Mesendoderm (in vitro differentiated cells): ENCODE measurements at regions not wholly inside any gene's neighbourhood (a gene's known extent, or its start where the extent isn't known, plus 50 kb on each side); places are given as distances from the start of the nearest gene placed in this dataset.
"Not testable (repeated sequence)": the region's sequence is repeated elsewhere in the genome, so short reads cannot be mapped to it uniquely, and the experiment has no call there.

Experiments
- DNase-seq: peaks from one replicate; pipeline ENCODE4 v3.0.0; 2013
- H2AK5ac ChIP-seq: 2 replicates; pipeline ENCODE4 v1.6.1; 2013; ENCODE audit warnings: low read length, inconsistent platforms
- H2BK120ac ChIP-seq: 2 replicates; pipeline ENCODE4 v1.6.1; 2013; ENCODE audit warnings: low read depth, mild to moderate bottlenecking, low read length, moderate library complexity, mixed read lengths
- H2BK15ac ChIP-seq: replicated peaks from 2 replicates; pipeline ENCODE4 v1.6.1; 2013; ENCODE audit warnings: low read depth, mild to moderate bottlenecking, moderate library complexity
- H2BK5ac ChIP-seq: 2 replicates; pipeline ENCODE4 v1.6.1; 2013; ENCODE audit warnings: low read length, inconsistent platforms
- H3K18ac ChIP-seq: 2 replicates; pipeline ENCODE4 v1.6.1; 2013; ENCODE audit warnings: mild to moderate bottlenecking, low read length, mixed read lengths
- H3K23ac ChIP-seq: one replicate; pipeline ENCODE4 v1.6.1; 2013; ENCODE audit warnings: low read length
- H3K27ac ChIP-seq: 2 replicates; pipeline ENCODE4 v1.5.1; 2013; ENCODE audit warnings: low read depth, mild to moderate bottlenecking, inconsistent platforms, low read length, moderate library complexity
- H3K27me3 ChIP-seq: 2 replicates; pipeline ENCODE4 v1.6.1; 2013; ENCODE audit warnings: low read length, control low read depth, mild to moderate bottlenecking, inconsistent platforms; ENCODE audit not compliant: insufficient read depth, poor library complexity
- H3K36me3 ChIP-seq: 2 replicates; pipeline ENCODE4 v1.6.1; 2013; ENCODE audit warnings: low read length, inconsistent platforms; ENCODE audit not compliant: control insufficient read depth, insufficient read depth
- H3K4ac ChIP-seq: one replicate; pipeline ENCODE4 v1.6.1; 2013; ENCODE audit warnings: low read depth, mild to moderate bottlenecking, low read length, moderate library complexity
- H3K4me1 ChIP-seq: 2 replicates; pipeline ENCODE4 v1.6.1; 2013; ENCODE audit warnings: low read depth, low read length, inconsistent platforms; ENCODE audit not compliant: control insufficient read depth
- H3K4me2 ChIP-seq: 2 replicates; pipeline ENCODE4 v1.6.1; 2013; ENCODE audit warnings: low read length
- H3K4me3 ChIP-seq: 2 replicates; pipeline ENCODE4 v1.5.1; 2013; ENCODE audit warnings: mild to moderate bottlenecking, low read length
- H3K56ac ChIP-seq: one replicate; pipeline ENCODE4 v1.6.1; 2013; ENCODE audit warnings: low read length
- H3K79me1 ChIP-seq: 2 replicates; pipeline ENCODE4 v1.6.1; 2013; ENCODE audit warnings: low read length, inconsistent platforms
- H3K79me2 ChIP-seq: 2 replicates; pipeline ENCODE4 v1.6.1; 2013; ENCODE audit warnings: mild to moderate bottlenecking, low read length; ENCODE audit not compliant: control insufficient read depth, insufficient read depth
- H3K9ac ChIP-seq: 2 replicates; pipeline ENCODE4 v1.6.1; 2013; ENCODE audit warnings: low read length, inconsistent platforms
- H4K5ac ChIP-seq: one replicate; pipeline ENCODE4 v1.6.1; 2013; ENCODE audit warnings: low read length
- H4K8ac ChIP-seq: one replicate; pipeline ENCODE4 v1.6.1; 2013; ENCODE audit warnings: low read depth, mild to moderate bottlenecking, control low read depth, low read length, moderate library complexity
- WGBS: extraction: QIAGEN DNeasy Blood & Tissue Kit; methylation state at CpG from one replicate; pipeline ENCODE4 v1.1.7; 2013; ENCODE audit warnings: low lambda C conversion rate, missing lambda C conversion rate; ENCODE audit not compliant: insufficient coverage; ENCODE audit errors: extremely low coverage; 5-methylcytosine and 5-hydroxymethylcytosine counted together

DNA sequence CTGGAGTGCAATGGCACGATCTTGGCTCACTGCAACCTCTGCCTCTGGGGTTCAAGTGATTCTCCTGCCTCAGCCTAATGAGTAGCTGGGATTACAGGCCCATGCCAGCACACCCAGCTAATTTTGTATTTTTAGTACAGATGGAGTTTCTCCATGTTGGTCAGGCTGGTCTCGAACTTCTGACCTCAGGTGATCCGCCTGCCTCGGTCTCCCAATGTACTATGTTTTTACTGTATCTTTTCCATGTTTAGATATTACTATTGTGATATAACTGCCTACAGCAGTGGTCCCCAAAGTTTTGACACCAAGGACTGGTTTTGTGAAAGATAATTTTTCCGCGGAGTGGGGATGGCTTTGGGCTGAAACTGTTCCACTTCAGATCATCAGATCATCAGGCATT, 187.0 kb upstream of the TPTE start:
- not testable (repeated sequence) for H3K9ac ChIP-seq
- WGBS, result no CpG with 5 or more reads among the region's 6 CpGs

DNA sequence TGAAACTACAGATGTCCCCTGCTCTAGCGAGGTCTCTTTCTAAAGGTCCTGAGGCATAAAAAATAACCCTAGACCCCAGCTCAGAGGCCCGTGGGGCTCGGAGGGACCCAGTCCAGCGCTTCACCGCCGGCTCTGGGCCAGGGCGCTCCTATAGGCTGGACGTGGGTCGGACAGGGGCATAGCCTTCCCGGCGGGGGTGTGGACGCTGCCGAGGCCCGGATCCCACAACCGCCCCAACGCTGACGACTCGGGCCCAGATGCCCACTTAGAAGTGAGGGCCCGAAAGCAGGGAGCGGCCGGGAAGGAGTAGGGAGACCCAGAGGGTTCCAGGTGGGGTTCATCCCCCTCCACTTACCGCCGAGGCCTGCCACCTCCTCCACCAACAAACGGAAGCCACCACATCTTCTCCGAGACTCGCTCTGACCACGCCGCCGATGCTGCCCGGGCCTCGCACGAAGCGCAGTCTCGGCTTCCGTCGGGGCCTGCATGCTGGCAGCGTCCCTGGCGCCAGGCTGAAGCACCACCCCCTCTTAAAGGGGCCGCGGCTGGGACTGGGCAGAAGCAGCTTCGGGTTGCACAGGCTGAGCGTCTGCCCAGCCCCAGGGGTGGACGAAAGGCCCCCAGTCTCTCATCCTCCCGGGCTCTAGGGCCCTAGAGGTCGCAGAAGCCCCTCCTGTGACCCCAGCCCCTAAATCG, 179.0 kb upstream of the TPTE start:
- H4K8ac ChIP-seq, H3K4me3 ChIP-seq, H3K36me3 ChIP-seq, H3K79me2 ChIP-seq, H2BK120ac ChIP-seq, H3K4ac ChIP-seq, H3K79me1 ChIP-seq, H2AK5ac ChIP-seq, H3K4me1 ChIP-seq, H3K18ac ChIP-seq, H3K9ac ChIP-seq, H4K5ac ChIP-seq, H2BK5ac ChIP-seq, H3K27ac ChIP-seq, DNase-seq, H3K4me2 ChIP-seq, H3K23ac ChIP-seq, H3K56ac ChIP-seq, H2BK15ac ChIP-seq, H3K27me3 ChIP-seq: not testable (repeated sequence)
- no CpG with 5 or more reads among the region's 46 CpGs for WGBS

More for the DNA sequence above, 187.0 kb upstream of the TPTE start:
- not testable (repeated sequence) for H3K4ac ChIP-seq, H3K36me3 ChIP-seq, H3K56ac ChIP-seq, H2BK5ac ChIP-seq, H3K27me3 ChIP-seq, H3K18ac ChIP-seq, H3K4me2 ChIP-seq, DNase-seq, H2BK120ac ChIP-seq, H2AK5ac ChIP-seq, H2BK15ac ChIP-seq, H3K4me3 ChIP-seq, H4K5ac ChIP-seq, H3K79me1 ChIP-seq, H4K8ac ChIP-seq, H3K23ac ChIP-seq, H3K79me2 ChIP-seq, H3K27ac ChIP-seq, H3K4me1 ChIP-seq

DNA sequence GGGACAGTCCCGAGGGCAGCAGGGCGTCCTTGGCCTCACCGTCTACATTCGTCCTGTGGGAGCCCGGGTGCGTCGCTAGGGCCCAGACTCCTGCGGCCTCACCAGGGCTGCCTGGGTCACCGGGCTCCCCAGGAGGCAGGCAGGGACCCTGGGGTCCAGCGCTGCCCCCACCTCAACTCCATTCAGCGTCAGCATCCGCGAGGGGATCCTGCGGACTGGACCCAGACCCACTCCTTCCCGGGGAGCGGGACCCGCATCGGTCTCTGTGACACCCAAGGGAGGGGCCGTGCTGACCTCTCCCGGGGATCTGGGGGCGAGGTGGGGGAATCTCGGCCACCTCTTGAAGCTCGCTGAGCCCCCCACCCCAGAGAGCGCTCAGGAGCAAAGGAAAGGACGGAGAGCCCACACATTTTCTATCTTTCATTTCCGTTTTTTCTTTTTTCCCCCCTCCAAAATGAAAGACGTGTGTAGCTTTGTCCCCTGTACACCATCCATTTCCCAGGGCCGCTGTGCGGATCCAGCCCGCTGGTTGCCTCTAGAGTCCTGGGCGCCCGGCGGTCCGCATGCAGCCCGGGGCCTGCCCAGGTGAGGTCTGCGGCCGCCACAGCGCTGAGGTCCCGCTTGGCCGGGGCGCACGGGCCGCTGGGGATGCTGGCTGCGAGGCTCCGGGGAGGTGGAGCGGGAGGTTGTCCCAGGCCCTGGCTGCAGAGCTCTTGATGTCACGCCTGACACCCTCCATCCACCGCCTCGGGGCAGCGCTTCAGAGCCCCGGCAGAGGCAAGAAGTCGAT, 178.0 kb upstream of the TPTE start:
- H4K5ac ChIP-seq, H2AK5ac ChIP-seq, H3K9ac ChIP-seq, H3K79me1 ChIP-seq, H2BK15ac ChIP-seq, H3K4me2 ChIP-seq, H3K79me2 ChIP-seq, H2BK5ac ChIP-seq, DNase-seq, H3K56ac ChIP-seq, H3K27ac ChIP-seq, H2BK120ac ChIP-seq, H3K36me3 ChIP-seq, H3K4ac ChIP-seq, H3K18ac ChIP-seq, H4K8ac ChIP-seq, H3K4me1 ChIP-seq, H3K4me3 ChIP-seq, H3K23ac ChIP-seq, H3K27me3 ChIP-seq: not testable (repeated sequence)
- no CpG with 5 or more reads among the region's 52 CpGs for WGBS

DNA sequence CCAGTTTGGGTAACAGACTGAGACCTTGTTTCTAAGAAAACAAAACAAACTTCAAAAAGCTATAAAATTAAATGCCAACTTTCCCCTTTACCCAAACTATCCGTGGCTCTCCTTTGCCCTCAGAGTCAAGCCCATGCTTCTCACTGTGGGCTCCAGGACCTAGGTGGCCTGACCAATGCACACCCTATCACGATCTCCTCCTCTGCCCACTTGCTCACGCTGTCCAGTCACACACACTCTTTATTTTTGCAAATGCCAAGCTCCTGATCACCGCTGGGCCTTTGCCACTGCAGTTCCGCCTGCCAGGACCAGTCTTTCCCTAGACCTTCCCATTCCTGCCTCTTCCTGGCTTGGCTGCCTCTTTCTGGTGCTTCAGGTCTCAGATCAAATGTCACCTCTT, 177.1 kb upstream of the TPTE start:
- H3K36me3 ChIP-seq, H3K27ac ChIP-seq, H3K9ac ChIP-seq, H2BK120ac ChIP-seq, H3K4me2 ChIP-seq, DNase-seq, H3K56ac ChIP-seq, H2BK5ac ChIP-seq, H4K5ac ChIP-seq, H2BK15ac ChIP-seq, H3K79me1 ChIP-seq, H4K8ac ChIP-seq, H2AK5ac ChIP-seq, H3K27me3 ChIP-seq, H3K4me1 ChIP-seq, H3K79me2 ChIP-seq, H3K18ac ChIP-seq, H3K4ac ChIP-seq, H3K23ac ChIP-seq: not testable (repeated sequence)
- peak overlapping the region; percentile 51 for H3K4me3 ChIP-seq
- WGBS, result no CpG with 5 or more reads among the region's 5 CpGs

DNA sequence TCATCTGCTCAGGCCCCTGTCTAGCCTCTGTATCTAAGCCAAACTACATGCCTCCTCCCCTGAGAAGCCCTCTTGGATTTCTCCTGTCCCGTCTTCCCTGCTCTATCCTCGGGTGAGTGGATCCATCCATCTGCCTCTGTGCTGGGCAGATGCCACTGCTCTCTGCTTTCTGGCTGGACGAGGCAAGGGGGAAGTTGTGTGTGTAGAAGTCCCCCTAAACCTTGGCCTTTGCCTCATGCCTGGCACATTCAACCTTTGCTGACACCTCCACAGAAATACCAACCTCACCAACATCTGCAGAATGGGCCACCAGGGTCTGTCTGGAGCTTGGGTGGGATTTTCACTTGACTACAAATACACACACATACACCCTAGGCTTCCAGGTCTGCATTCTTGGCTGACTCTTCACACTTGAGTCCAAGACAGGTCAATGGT, 176.2 kb upstream of the TPTE start:
- H3K4me3 ChIP-seq, result peak overlapping the region; percentile 6
- H3K9ac ChIP-seq, H3K4me2 ChIP-seq, H3K23ac ChIP-seq, H2BK120ac ChIP-seq, H2BK15ac ChIP-seq, H3K27ac ChIP-seq, H3K79me2 ChIP-seq, DNase-seq, H3K27me3 ChIP-seq, H3K4me1 ChIP-seq, H4K5ac ChIP-seq, H3K56ac ChIP-seq, H2AK5ac ChIP-seq, H3K18ac ChIP-seq, H3K4ac ChIP-seq, H3K79me1 ChIP-seq, H4K8ac ChIP-seq, H3K36me3 ChIP-seq, H2BK5ac ChIP-seq: not testable (repeated sequence)
- no CpG with 5 or more reads among the region's 3 CpGs for WGBS
